ENCODE measurements at regions not wholly inside any gene's neighbourhood (a gene's known extent, or its start where the extent isn't known, plus 50 kb on each side); places are given as distances from the start of the nearest gene placed in this dataset.

DNA sequence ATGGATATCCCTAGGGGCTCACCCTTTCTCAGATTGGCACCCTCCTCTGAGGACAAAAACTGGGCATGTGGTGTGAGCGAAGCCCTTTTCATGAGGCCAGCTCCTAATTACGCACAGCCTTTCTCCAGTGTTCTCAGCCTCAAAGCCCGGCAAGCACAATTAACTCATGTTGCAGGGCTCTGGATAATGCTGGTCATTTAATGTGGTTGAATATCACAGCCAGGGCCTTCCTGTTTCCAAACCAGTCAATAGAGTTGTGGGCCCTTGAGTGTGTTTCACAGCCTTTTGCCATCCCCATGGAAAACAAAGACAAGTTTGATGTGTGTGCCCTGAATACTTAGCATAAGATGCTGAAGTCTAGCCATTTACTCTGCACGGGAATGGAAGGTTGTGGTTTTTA lies 114.2 kb upstream of the ARHGAP5 start:
- H3K4me3 ChIP-seq (ENCODE audit: low read depth, low read length): no peak overlapping the region
- TF ChIP-seq CTCF (IDR thresholded peaks at IDR 0.05; ENCODE audit: insufficient read depth, low read length): no peak
- no peak for DNase-seq (ENCODE audit: low read depth)

DNA sequence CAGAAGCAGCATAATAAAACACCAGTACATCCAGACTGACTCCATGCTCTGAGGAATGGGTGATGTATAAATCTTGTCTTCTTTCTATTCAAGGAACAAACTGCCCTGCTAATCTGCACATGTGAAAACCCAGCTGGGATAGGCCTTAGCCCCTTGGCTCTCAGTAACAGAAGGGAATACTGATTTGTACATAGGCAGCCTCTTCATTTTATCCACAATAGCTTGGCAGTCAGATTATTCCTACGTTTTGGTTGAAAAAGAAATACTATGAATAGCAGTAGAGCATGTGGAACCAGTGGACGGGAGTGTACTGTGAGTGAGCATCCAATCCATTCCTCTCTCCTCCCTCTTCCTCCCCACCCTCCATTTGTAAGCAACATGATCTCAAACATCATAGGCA lies 113.5 kb upstream of the ARHGAP5 start:
- H3K4me3 ChIP-seq (ENCODE audit: low read depth, low read length): no peak overlapping the region
- no peak for TF ChIP-seq CTCF (IDR thresholded peaks at IDR 0.05; ENCODE audit: insufficient read depth, low read length)
- DNase-seq (ENCODE audit: low read depth): no peak

DNA sequence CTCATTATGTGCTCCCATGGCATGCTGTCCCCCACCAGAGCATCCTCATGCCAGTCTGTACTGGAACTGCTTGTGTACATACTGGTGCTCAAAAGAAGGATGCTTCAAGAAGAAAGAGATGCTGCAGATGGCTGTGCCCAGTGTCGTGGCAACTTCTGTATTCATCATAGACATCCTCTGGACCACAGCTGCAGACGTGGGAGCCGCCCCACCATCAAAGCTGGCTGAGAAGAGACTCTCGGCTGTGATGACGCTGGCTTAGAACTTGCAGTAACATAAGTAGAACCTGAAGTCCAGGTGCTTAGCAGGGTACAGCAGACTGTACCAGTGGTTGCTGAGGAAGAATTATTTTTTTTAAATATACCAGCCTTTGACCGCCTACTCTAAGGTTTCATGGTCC lies 112.6 kb upstream of the ARHGAP5 start:
- no peak for TF ChIP-seq CTCF (IDR thresholded peaks at IDR 0.05; ENCODE audit: insufficient read depth, low read length)
- no peak for DNase-seq (ENCODE audit: low read depth)
- no peak overlapping the region for H3K4me3 ChIP-seq (ENCODE audit: low read depth, low read length)

DNA sequence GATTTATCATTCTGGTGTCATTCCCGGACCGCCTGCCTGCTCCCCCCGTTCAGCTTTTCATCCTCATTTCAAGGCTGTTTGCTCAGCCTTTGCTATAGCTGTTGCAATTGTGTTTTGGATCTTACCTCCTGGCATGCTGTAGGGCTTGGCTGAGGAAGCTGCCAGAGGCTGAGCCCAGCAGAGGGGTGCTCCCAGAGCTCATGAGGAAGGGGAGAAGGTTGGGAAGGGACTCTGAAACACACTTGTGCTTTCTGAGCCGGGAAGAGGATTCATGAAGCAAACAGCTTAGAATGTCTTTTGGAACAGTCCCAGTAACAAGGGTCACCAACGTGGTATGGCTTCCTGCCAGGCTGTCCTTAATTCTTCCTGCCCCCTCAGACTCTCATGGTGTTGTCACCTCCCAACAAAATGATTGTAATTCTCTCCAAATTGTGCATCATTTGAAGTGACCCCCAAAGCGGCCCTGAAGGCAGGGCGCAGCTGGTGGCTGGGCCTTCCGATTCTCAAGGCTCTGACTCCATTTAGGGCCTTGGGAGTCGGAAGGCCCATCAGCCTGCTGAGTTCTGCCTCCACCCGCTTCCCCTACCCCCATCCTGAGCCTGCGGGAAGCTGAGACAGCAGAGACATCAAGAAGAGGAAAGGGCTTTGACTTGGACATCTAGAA lies 111.9 kb upstream of the ARHGAP5 start:
- DNase-seq (ENCODE audit: low read depth): no peak
- no peak for TF ChIP-seq CTCF (IDR thresholded peaks at IDR 0.05; ENCODE audit: insufficient read depth, low read length)
- no peak overlapping the region for H3K4me3 ChIP-seq (ENCODE audit: low read depth, low read length)

DNA sequence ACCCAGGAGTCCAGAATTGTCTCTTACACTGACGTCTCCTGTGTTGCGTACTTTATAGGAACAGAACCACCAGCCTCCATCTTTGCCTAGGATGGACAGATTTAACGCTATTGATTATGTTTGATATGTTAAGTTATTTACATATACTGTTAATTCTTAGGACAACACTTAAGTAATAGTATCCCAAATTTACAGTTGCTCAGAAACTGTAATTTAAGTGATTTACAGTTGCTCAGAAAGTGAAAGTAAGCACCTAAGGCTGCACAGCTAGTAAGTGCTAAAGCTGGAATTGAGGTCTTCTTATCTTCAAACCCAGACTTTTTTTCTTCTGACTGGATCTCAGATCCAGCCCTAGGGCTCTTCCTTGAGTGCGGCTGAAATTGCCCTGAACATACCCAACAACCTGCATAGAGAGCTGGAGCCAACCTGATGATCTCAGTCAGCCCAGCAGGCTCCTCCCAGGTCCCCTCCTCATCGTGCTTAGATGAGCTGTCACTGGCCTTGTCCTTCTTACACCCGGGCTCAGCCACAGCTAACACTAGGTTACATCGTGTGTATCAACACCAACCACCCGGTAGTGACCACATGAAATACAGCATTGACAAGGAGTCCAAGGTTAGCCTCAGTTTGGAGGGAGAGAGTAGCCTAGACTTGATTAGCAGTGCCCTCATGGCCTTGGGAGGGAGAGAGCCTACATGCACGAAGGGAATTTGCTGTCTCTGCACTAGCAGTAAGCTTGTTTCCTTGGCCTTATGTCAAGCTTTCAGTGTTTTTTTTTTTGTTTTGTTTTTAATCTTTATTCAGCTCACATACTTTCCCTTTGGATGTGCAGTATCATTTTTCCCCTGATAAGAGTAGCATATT lies 111.1 kb upstream of the ARHGAP5 start:
- DNase-seq (ENCODE audit: low read depth): no peak
- no peak for TF ChIP-seq CTCF (IDR thresholded peaks at IDR 0.05; ENCODE audit: insufficient read depth, low read length)
- no peak overlapping the region for H3K4me3 ChIP-seq (ENCODE audit: low read depth, low read length)

- TF ChIP-seq CTCF (IDR thresholded peaks at IDR 0.05; ENCODE audit: insufficient read depth, low read length): no peak
- DNase-seq (ENCODE audit: low read depth): no peak
- no peak overlapping the region for H3K4me3 ChIP-seq (ENCODE audit: low read depth, low read length)
Measured at GRCh38 chr14:31966896-31967668, 110.0 kb upstream of the ARHGAP5 start.
